CD4-positive, alpha-beta memory T cell (primary cell): ENCODE measurements at regions not wholly inside any gene's neighbourhood (a gene's known extent, or its start where the extent isn't known, plus 50 kb on each side); places are given as distances from the start of the nearest gene placed in this dataset.

ENCODE experiments used
- CTCF ChIA-PET: fragments of 350-600 bp; sonication (Branson Sonifier 250); formaldehyde crosslinking; loops from one replicate; lab custom pipeline; 2021; ENCODE audit warnings: inconsistent platforms; ENCODE audit not compliant: partially characterized antibody; lab: Charles Lee
- POLR2A ChIA-PET: fragments of 350-600 bp; sonication (Branson Sonifier 250); formaldehyde crosslinking; loops from one replicate; lab custom pipeline; 2021; ENCODE audit not compliant: partially characterized antibody; lab: Charles Lee
- DNase-seq, 5 donors: peaks; one replicate each; pipeline versions ENCODE4 v3.0.0 to v3.0.0-alpha.2; 2020 to 2022; ENCODE audit warnings: mixed read lengths in 1 of 5
- H3K27ac ChIP-seq: one replicate; pipeline ENCODE4 v1.7.0; 2013; ENCODE audit warnings: low read depth, low read length
- H3K27me3 ChIP-seq: 2 replicates; pipeline ENCODE4 v1.7.0; 2013; ENCODE audit warnings: mild to moderate bottlenecking, low read length, moderate library complexity; ENCODE audit not compliant: insufficient read depth
- H3K36me3 ChIP-seq: 2 replicates; pipeline ENCODE4 v1.7.0; 2013; ENCODE audit warnings: mild to moderate bottlenecking, low read length, moderate library complexity; ENCODE audit not compliant: insufficient read depth
- H3K4me1 ChIP-seq: 2 replicates; pipeline ENCODE4 v1.7.0; 2013; ENCODE audit warnings: mild to moderate bottlenecking, low read length, moderate library complexity; ENCODE audit not compliant: insufficient read depth
- H3K4me3 ChIP-seq, 2 donors: one replicate each; pipeline ENCODE4 v1.7.0; 2013; ENCODE audit warnings: low read length in 2 of 2, mild to moderate bottlenecking in 1 of 2
- H3K9me3 ChIP-seq, 2 donors: one replicate each; pipeline ENCODE4 v1.7.0; 2013; ENCODE audit warnings: low read length in 2 of 2, control low read depth in 1 of 2; ENCODE audit not compliant: control insufficient read depth in 1 of 2
- H3K27ac Mint-ChIP-seq, 7 donors: one replicate each; pipeline ENCODE4 v1.8.0; 2020 to 2021; ENCODE audit warnings: mixed read lengths in 7 of 7, mild to moderate bottlenecking in 6 of 7, inconsistent platforms in 3 of 7, moderate library complexity in 3 of 7
- H3K27me3 Mint-ChIP-seq, 2 donors: one replicate each; pipeline ENCODE4 v1.8.0; 2020 to 2021; ENCODE audit warnings: mixed read lengths in 2 of 2
- H3K36me3 Mint-ChIP-seq, 2 donors: one replicate each; pipeline ENCODE4 v1.8.0; 2020 to 2021; ENCODE audit warnings: mixed read lengths in 2 of 2, inconsistent platforms in 1 of 2, mild to moderate bottlenecking in 1 of 2
- H3K4me1 Mint-ChIP-seq, 4 donors: one replicate each; pipeline ENCODE4 v1.8.0; 2020 to 2021; ENCODE audit warnings: mixed read lengths in 4 of 4, mild to moderate bottlenecking in 1 of 4
- H3K4me3 Mint-ChIP-seq, 8 donors: one replicate each; pipeline ENCODE4 v1.8.0; 2020 to 2021; ENCODE audit warnings: mixed read lengths in 8 of 8, mild to moderate bottlenecking in 7 of 8, moderate library complexity in 6 of 8, inconsistent platforms in 3 of 8
- H3K9me3 Mint-ChIP-seq, 8 donors: one replicate each; pipeline ENCODE4 v1.8.0; 2020 to 2021; ENCODE audit warnings: mixed read lengths in 8 of 8, mild to moderate bottlenecking in 5 of 8, inconsistent platforms in 3 of 8, moderate library complexity in 1 of 8
- intact Hi-C: fragments of 100-400 bp; cut with micrococcal nuclease; formaldehyde crosslinking; loops from one replicate; pipeline ENCODE4 v1.15.1; 2023

DNA sequence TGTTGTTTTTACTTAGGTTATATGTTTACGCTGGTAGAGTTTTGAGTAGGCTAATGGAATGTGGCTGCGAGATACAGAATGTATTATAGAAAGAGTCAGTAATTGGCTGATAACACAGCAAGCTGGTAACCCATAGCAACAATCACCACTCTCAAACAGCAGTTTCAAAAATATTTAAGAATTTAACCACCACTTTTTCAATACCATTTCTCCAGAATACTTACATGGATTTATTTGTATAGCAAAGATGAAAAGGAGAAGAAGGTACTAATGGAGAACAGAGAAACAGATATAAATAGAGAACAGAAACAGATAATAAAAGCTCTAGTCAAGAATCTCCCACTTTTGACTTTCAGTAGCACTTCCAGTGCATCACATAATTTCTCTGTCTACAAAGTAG lies 188.3 kb upstream of the SLC39A10 start:
- Mint-ChIP-seq H3K27me3 (no peaks in the 10 kb centered on the region), H3K4me3 (no peak overlapping the region), H3K36me3 (no peaks in the 10 kb centered on the region), H3K9me3 (peaks cover 0 to 15% (median 7%) of the 10 kb centered on the region in 8 donors), H3K27ac (no peak overlapping the region), H3K4me1 (peaks cover 0 to 10% (median 2%) of the 10 kb centered on the region in 4 donors)
- DNase-seq, result no peak
- no peaks in the 10 kb centered on the region for H3K27me3 ChIP-seq
- H3K36me3 ChIP-seq, result no peaks in the 10 kb centered on the region
- H3K4me3 ChIP-seq, result no peak overlapping the region
- CTCF ChIA-PET, result no interaction called here
- H3K4me1 ChIP-seq, result peaks cover 11% of the 10 kb centered on the region
- intact Hi-C loops, result no loop called here
- H3K27ac ChIP-seq, result no peak overlapping the region
- POLR2A ChIA-PET, result no interaction called here
- H3K9me3 ChIP-seq, result no peaks in the 10 kb centered on the region

DNA sequence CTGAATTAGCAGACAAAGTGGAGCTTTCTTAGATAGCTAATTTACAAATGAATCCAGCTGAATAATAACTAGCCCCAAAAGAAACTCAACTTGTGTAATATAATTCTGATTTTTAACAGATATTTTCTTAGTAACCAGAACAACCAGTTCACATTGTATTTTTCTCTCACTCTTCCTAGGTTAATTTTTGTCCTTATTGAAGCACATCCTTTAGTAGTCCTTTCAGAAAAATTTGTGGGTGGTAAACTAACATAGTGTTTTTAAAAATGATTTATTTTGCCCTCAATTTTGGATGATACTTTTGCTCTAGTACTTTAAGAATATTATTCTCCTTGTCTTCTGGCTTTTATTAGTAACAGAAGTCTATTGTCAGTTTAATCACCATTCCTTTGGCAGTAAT lies 190.6 kb upstream of the SLC39A10 start:
- no peaks in the 10 kb centered on the region for H3K36me3 Mint-ChIP-seq
- no peak overlapping the region for H3K4me3 Mint-ChIP-seq
- no peaks in the 10 kb centered on the region for H3K27me3 Mint-ChIP-seq
- intact Hi-C loops, result no loop called here
- Histone ChIP-seq H3K27ac (no peak overlapping the region), H3K4me3 (no peak overlapping the region), H3K36me3 (no peaks in the 10 kb centered on the region), H3K4me1 (no peaks in the 10 kb centered on the region), H3K27me3 (no peaks in the 10 kb centered on the region), H3K9me3 (no peaks in the 10 kb centered on the region)
- no peak for DNase-seq
- ChIA-PET CTCF (no interaction called here), POLR2A (no interaction called here)
- H3K4me1 Mint-ChIP-seq, result peaks cover 0 to 7% (median 1%) of the 10 kb centered on the region in 4 donors
- no peak overlapping the region for H3K27ac Mint-ChIP-seq
- peaks cover 0 to 15% (median 6%) of the 10 kb centered on the region in 8 donors for H3K9me3 Mint-ChIP-seq

DNA sequence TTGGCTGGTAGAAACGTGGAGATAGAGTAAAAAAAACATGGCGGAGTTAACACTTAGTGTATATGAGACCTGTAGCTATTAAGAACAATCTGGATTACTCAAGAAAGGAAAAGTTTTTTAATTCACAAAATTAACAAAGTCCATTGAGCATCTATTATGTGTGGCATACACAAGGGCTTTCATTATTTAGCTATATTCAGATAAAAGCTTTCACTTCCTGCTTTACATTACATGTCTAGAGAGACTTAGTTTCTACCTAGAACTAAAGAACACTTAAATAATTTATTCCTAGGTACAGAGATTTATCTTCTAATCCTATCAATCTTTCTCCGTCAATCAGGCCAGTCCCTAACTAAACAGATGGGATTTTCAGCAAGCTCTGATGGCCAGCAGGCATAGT lies 196.0 kb upstream of the SLC39A10 start:
- intact Hi-C loops, result no loop called here
- Mint-ChIP-seq H3K36me3 (no peaks in the 10 kb centered on the region), H3K4me1 (peaks cover 0 to 3% (median 2%) of the 10 kb centered on the region in 4 donors), H3K9me3 (peaks cover 0 to 5% (median 0%) of the 10 kb centered on the region in 8 donors), H3K27me3 (no peaks in the 10 kb centered on the region), H3K27ac (no peak overlapping the region), H3K4me3 (no peak overlapping the region)
- Histone ChIP-seq H3K4me1 (no peaks in the 10 kb centered on the region), H3K4me3 (no peak overlapping the region), H3K36me3 (no peaks in the 10 kb centered on the region), H3K9me3 (no peaks in the 10 kb centered on the region), H3K27ac (no peak overlapping the region), H3K27me3 (no peaks in the 10 kb centered on the region)
- no peak for DNase-seq
- ChIA-PET CTCF (interaction anchor here (1.6 kb wide), 1 partner anchor 199 kb away, joined by 4 read pairs; no protein-coding TSS in a partner anchor), POLR2A (no interaction called here)

DNA sequence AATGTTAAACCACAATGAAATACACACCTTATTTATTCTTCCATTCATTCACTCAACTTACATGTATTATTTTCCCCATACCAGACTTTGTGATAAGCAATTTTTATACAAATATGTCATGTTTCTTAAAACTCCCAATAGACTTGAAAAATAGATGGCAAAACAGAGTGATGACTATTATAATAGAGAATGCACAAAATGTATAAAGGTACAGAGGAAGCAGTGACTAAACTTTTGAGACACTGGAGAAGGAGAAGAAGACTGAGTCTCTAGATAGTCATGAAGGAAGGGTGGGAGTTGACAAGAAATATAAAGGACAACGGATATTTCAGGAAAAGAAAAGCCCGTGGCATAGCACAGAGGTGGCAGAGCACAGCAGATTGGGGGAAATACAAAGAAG lies 198.1 kb upstream of the SLC39A10 start:
- CTCF ChIA-PET, result no interaction called here

DNA sequence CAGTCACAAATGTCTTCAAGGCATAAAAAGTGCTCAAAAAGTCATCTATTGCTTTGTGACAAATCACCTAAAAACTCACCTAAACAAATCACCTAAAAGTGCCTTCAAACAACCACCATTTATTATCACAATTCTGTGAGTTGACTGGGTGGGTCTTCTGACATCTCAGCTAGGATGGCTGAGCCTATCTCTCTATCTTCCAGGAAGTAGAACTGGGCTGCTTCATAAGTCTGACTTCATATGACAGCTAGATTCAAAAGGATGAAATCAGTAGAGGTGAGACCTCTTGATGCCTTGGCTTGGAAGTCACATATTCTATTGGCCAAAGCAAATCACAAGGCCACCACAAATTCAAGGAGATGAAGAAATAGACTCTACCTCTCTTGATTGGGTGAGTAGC lies 199.2 kb upstream of the SLC39A10 start:
- Histone ChIP-seq H3K4me1 (no peaks in the 10 kb centered on the region), H3K27me3 (no peaks in the 10 kb centered on the region), H3K4me3 (no peak overlapping the region), H3K27ac (no peak overlapping the region), H3K9me3 (no peaks in the 10 kb centered on the region), H3K36me3 (no peaks in the 10 kb centered on the region)
- Mint-ChIP-seq H3K4me1 (peaks cover 0 to 5% (median 1%) of the 10 kb centered on the region in 4 donors), H3K9me3 (peaks cover 0 to 3% (median 0%) of the 10 kb centered on the region in 8 donors), H3K36me3 (no peaks in the 10 kb centered on the region), H3K4me3 (no peak overlapping the region), H3K27me3 (no peaks in the 10 kb centered on the region), H3K27ac (no peak overlapping the region)
- intact Hi-C loops, result no loop called here
- ChIA-PET CTCF (no interaction called here), POLR2A (no interaction called here)
- no peak for DNase-seq

More for the DNA sequence above, 198.1 kb upstream of the SLC39A10 start:
- no peaks in the 10 kb centered on the region for H3K9me3 ChIP-seq
- no peak overlapping the region for H3K4me3 ChIP-seq
- Mint-ChIP-seq H3K4me1 (peaks cover 0 to 4% (median 2%) of the 10 kb centered on the region in 4 donors), H3K4me3 (no peak overlapping the region), H3K36me3 (no peaks in the 10 kb centered on the region), H3K27ac (peak overlapping the region in 1 of 7 donors; percentile 85), H3K27me3 (no peaks in the 10 kb centered on the region), H3K9me3 (peaks cover 0 to 3% (median 0%) of the 10 kb centered on the region in 8 donors)
- H3K36me3 ChIP-seq, result no peaks in the 10 kb centered on the region
- no peak for DNase-seq
- H3K27me3 ChIP-seq, result no peaks in the 10 kb centered on the region
- H3K4me1 ChIP-seq, result no peaks in the 10 kb centered on the region
- no peak overlapping the region for H3K27ac ChIP-seq
- POLR2A ChIA-PET, result no interaction called here
- intact Hi-C loops, result no loop called here

DNA sequence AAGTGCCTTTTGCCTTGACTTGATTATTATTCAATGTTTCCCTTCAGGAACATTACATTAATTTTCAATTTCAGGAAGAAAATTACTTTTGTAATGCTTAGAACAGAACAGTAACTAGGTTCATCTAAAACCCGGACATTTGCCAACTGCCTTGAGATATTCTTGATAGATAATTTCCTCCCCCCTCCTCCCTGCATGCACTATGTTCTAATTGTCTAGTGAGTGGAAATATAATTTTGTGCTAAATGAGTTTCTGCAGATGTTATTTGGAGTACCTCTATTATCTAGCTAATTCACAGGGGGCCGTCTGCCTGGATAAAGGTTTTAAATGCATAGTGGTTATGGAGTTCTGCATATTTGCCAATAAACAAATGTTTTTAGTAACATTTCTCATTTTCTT lies 200.3 kb upstream of the SLC39A10 start:
- H3K36me3 ChIP-seq, result no peaks in the 10 kb centered on the region
- Mint-ChIP-seq H3K4me1 (peaks cover 0 to 7% (median 1%) of the 10 kb centered on the region in 4 donors), H3K4me3 (no peak overlapping the region), H3K9me3 (peaks cover 0 to 3% (median 0%) of the 10 kb centered on the region in 8 donors), H3K27me3 (no peaks in the 10 kb centered on the region), H3K27ac (no peak overlapping the region), H3K36me3 (no peaks in the 10 kb centered on the region)
- no peaks in the 10 kb centered on the region for H3K9me3 ChIP-seq
- no peaks in the 10 kb centered on the region for H3K27me3 ChIP-seq
- intact Hi-C loops, result no loop called here
- CTCF ChIA-PET, result no interaction called here
- POLR2A ChIA-PET, result no interaction called here
- no peak overlapping the region for H3K27ac ChIP-seq
- H3K4me1 ChIP-seq, result no peaks in the 10 kb centered on the region
- no peak overlapping the region for H3K4me3 ChIP-seq
- no peak for DNase-seq

DNA sequence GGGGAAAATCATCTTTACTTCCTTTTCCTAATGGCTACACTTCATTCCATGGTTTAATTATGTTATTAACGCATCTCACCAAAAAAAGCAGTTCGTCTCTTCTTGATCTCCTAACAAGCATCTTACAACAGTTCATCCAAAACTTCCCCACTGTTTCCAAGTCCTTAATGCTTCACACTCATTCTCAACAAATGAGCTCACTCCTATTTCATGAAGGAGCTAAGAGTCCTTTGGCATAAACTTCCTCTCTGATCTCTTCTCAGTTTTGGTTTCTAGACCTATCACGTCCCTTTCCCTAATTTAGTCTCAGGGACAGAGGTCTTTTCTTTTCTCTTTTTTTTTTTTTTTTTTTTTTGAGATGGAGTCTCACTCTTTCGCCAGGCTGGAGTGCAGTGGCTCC lies 205.9 kb upstream of the SLC39A10 start:
- POLR2A ChIA-PET, result no interaction called here
- H3K9me3 Mint-ChIP-seq, result no peaks in the 10 kb centered on the region
- Histone ChIP-seq H3K4me1 (no peaks in the 10 kb centered on the region), H3K4me3 (no peak overlapping the region), H3K9me3 (no peaks in the 10 kb centered on the region), H3K36me3 (no peaks in the 10 kb centered on the region), H3K27ac (no peak overlapping the region), H3K27me3 (no peaks in the 10 kb centered on the region)
- peaks cover 0 to 6% (median 0%) of the 10 kb centered on the region in 4 donors for H3K4me1 Mint-ChIP-seq
- DNase-seq, result no peak
- no peaks in the 10 kb centered on the region for H3K27me3 Mint-ChIP-seq
- H3K27ac Mint-ChIP-seq, result no peak overlapping the region
- no peak overlapping the region for H3K4me3 Mint-ChIP-seq
- H3K36me3 Mint-ChIP-seq, result no peaks in the 10 kb centered on the region
- intact Hi-C loops, result no loop called here
- CTCF ChIA-PET, result interaction anchor here (1.2 kb wide), 1 partner anchor 125 kb away, joined by 3 read pairs; no protein-coding TSS in a partner anchor
